ENCODE measurements at regions not wholly inside any gene's neighbourhood (a gene's known extent, or its start where the extent isn't known, plus 50 kb on each side); places are given as distances from the start of the nearest gene placed in this dataset.

DNA sequence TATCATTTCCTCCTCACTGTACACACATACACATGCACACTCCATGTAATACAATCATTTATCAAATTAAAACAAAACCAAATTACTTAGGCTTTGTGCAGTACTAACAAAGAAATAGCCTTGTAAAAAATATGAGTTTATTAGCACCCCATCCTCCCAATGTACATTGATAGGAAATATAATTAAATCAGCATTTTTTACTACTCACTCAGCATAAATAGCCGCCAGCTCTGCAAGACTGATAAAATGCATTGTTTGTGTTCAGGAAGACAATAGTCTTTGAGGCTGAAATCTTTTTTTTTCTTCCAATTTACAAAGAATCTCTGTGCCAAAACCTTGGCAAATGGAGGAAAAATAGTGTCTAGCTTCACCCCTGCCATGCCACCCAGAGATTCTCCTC, 497.6 kb upstream of the ADAMTS16 start:
- TF ChIP-seq, protein P1, sequence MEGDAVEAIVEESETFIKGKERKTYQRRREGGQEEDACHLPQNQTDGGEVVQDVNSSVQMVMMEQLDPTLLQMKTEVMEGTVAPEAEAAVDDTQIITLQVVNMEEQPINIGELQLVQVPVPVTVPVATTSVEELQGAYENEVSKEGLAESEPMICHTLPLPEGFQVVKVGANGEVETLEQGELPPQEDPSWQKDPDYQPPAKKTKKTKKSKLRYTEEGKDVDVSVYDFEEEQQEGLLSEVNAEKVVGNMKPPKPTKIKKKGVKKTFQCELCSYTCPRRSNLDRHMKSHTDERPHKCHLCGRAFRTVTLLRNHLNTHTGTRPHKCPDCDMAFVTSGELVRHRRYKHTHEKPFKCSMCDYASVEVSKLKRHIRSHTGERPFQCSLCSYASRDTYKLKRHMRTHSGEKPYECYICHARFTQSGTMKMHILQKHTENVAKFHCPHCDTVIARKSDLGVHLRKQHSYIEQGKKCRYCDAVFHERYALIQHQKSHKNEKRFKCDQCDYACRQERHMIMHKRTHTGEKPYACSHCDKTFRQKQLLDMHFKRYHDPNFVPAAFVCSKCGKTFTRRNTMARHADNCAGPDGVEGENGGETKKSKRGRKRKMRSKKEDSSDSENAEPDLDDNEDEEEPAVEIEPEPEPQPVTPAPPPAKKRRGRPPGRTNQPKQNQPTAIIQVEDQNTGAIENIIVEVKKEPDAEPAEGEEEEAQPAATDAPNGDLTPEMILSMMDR (IDR thresholded peaks at IDR 0.05), result no peak
- no peak for TF ChIP-seq EZH2 (IDR thresholded peaks at IDR 0.05; ENCODE audit: borderline replicate concordance, insufficient read depth, low read depth, low read length, poor library complexity, severe bottlenecking)
